OCI-LY7 (cell line): ENCODE measurements at regions not wholly inside any gene's neighbourhood (a gene's known extent, or its start where the extent isn't known, plus 50 kb on each side); places are given as distances from the start of the nearest gene placed in this dataset.

Source experiments
- EZH2phosphoT487 ChIP-seq: fragments of 200-600 bp; sonication (generic); IDR thresholded peaks from 2 replicates; pipeline ENCODE4 v1.6.1; 2018; ENCODE audit warnings: low read depth, borderline replicate concordance, mild to moderate bottlenecking, mixed run types, antibody characterized with exemption, low read length, moderate library complexity, mixed read lengths
- TF ChIP-seq, protein P1 (sequence below): fragments of 200-600 bp; sonication (generic); conservative IDR thresholded peaks from 2 replicates; pipeline ENCODE4 v1.5.1; 2014; ENCODE audit warnings: mild to moderate bottlenecking, antibody characterized with exemption, low read length, moderate library complexity, mixed read lengths

DNA sequence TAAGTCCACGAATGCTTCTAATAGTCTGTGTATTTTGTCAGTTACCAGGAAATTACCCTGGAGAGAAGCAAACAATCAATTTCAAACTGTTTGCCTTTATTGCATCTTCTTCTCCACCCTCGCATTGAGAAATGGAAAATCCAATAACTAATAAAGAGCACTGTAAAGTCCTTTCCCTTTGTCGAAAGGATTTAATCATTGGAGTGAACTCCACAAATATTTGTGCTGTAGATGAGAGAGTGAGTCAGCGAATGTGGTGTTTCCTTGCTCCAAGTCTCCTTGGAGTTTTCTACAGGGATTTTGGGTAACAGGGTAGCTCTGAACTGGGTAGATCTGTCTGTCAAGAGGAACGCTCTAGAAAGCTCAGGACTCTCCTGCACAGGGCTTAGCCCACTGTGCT is 240.2 kb downstream of the KCNS3 start:
- TF ChIP-seq, protein P1, sequence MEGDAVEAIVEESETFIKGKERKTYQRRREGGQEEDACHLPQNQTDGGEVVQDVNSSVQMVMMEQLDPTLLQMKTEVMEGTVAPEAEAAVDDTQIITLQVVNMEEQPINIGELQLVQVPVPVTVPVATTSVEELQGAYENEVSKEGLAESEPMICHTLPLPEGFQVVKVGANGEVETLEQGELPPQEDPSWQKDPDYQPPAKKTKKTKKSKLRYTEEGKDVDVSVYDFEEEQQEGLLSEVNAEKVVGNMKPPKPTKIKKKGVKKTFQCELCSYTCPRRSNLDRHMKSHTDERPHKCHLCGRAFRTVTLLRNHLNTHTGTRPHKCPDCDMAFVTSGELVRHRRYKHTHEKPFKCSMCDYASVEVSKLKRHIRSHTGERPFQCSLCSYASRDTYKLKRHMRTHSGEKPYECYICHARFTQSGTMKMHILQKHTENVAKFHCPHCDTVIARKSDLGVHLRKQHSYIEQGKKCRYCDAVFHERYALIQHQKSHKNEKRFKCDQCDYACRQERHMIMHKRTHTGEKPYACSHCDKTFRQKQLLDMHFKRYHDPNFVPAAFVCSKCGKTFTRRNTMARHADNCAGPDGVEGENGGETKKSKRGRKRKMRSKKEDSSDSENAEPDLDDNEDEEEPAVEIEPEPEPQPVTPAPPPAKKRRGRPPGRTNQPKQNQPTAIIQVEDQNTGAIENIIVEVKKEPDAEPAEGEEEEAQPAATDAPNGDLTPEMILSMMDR: no peak
- TF ChIP-seq EZH2phosphoT487: no peak
